ENCODE measurements at regions not wholly inside any gene's neighbourhood (a gene's known extent, or its start where the extent isn't known, plus 50 kb on each side); places are given as distances from the start of the nearest gene placed in this dataset.

DNA sequence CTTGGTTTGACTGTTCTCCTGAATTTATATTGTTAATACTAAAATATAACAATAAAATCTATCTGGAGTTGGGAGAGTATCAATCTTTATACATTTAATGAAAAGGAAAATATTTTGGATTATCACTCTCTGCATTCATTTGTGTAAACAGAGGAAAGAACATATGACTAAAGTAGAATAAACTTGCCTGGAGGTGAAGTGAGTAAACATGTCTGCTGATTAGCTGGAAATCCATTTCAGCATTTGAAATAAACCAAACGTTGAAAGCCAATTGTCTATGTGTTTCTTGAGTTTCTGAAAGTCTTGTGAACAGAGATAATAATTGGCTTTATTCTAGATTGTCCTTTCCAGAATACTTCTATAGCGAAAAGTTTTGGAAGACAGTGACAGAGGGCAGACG lies 776.2 kb downstream of the SEMA5A start (continued):
- TF ChIP-seq, protein P1, sequence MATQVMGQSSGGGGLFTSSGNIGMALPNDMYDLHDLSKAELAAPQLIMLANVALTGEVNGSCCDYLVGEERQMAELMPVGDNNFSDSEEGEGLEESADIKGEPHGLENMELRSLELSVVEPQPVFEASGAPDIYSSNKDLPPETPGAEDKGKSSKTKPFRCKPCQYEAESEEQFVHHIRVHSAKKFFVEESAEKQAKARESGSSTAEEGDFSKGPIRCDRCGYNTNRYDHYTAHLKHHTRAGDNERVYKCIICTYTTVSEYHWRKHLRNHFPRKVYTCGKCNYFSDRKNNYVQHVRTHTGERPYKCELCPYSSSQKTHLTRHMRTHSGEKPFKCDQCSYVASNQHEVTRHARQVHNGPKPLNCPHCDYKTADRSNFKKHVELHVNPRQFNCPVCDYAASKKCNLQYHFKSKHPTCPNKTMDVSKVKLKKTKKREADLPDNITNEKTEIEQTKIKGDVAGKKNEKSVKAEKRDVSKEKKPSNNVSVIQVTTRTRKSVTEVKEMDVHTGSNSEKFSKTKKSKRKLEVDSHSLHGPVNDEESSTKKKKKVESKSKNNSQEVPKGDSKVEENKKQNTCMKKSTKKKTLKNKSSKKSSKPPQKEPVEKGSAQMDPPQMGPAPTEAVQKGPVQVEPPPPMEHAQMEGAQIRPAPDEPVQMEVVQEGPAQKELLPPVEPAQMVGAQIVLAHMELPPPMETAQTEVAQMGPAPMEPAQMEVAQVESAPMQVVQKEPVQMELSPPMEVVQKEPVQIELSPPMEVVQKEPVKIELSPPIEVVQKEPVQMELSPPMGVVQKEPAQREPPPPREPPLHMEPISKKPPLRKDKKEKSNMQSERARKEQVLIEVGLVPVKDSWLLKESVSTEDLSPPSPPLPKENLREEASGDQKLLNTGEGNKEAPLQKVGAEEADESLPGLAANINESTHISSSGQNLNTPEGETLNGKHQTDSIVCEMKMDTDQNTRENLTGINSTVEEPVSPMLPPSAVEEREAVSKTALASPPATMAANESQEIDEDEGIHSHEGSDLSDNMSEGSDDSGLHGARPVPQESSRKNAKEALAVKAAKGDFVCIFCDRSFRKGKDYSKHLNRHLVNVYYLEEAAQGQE (IDR thresholded peaks at IDR 0.05; ENCODE audit: low read depth, low read length), result no peak
- no peak for TF ChIP-seq MEF2A (IDR thresholded peaks at IDR 0.05; ENCODE audit: borderline replicate concordance, low read depth)

DNA sequence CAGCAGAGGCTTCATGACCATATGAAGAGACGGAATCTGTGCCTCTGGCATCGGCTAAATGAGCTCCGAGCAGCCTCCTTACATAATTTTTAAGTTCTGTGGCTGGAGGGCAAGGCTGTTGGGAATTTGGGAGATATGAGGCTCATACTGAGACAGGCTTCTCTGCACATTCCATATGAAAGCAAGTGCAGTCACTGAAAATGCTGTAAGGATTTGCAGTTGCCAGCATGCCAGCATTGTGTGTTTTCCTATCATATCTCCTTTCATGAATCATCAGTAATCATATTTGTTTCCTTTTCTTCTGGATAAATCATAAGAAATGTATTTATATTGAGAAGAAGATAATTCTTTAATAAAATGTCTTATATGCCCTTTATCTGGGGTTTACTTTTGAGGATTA lies 775.4 kb downstream of the SEMA5A start:
- H3K79me2 ChIP-seq (ENCODE audit: insufficient read depth), result no peaks in the 10 kb centered on the region
- no peaks in the 10 kb centered on the region; a peak in 1 of 4 replicates for H3K4me1 ChIP-seq (ENCODE audit: control insufficient read depth in 1 of 2, insufficient read depth in 2 of 2, low read depth in 1 of 2, low read length in 1 of 2)
- H3K9me2 ChIP-seq, result no peaks in the 10 kb centered on the region
- H3K36me3 ChIP-seq (replicated peaks in 1 of 2; ENCODE audit: control insufficient read depth in 1 of 2, insufficient read depth in 2 of 2, low read length in 1 of 2), result no peaks in the 10 kb centered on the region
- no peaks in the 10 kb centered on the region for H3K9me3 ChIP-seq
- no peak overlapping the region for H2AFZ ChIP-seq (ENCODE audit: low read depth)
- CTCF ChIA-PET, result no interaction called here
- no peaks in the 10 kb centered on the region for H3F3A ChIP-seq (replicated peaks; ENCODE audit: insufficient read depth)
- H3K9ac ChIP-seq, result no peak overlapping the region
- H3K27ac ChIP-seq (ENCODE audit: low read depth in 2 of 2, low read length in 1 of 2), result no peak overlapping the region
- TF ChIP-seq FOSL2 (IDR thresholded peaks at IDR 0.05; ENCODE audit: borderline replicate concordance, low read depth) (no peak), TAF1 (IDR thresholded peaks at IDR 0.05; ENCODE audit: borderline replicate concordance, low read depth, low read length) (no peak), MEF2A (IDR thresholded peaks at IDR 0.05; ENCODE audit: borderline replicate concordance, low read depth) (no peak), JUND (IDR thresholded peaks at IDR 0.05) (no peak), NRF1 (IDR thresholded peaks at IDR 0.05; ENCODE audit: low read depth, low read length) (no peak), SMC3 (IDR thresholded peaks at IDR 0.05; ENCODE audit: low read depth, low read length) (no peak), GABPA (IDR thresholded peaks at IDR 0.05; ENCODE audit: low read depth) (no peak), FOXJ3 (CRISPR knock-in tag; IDR thresholded peaks at IDR 0.05) (no peak), MXI1 (IDR thresholded peaks at IDR 0.05; ENCODE audit: low read depth, low read length) (no peak)
- TF ChIP-seq, protein P2, sequence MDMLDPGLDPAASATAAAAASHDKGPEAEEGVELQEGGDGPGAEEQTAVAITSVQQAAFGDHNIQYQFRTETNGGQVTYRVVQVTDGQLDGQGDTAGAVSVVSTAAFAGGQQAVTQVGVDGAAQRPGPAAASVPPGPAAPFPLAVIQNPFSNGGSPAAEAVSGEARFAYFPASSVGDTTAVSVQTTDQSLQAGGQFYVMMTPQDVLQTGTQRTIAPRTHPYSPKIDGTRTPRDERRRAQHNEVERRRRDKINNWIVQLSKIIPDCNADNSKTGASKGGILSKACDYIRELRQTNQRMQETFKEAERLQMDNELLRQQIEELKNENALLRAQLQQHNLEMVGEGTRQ (IDR thresholded peaks at IDR 0.05; ENCODE audit: borderline replicate concordance, low read depth, low read length), result no peak
- TF ChIP-seq, protein P3, sequence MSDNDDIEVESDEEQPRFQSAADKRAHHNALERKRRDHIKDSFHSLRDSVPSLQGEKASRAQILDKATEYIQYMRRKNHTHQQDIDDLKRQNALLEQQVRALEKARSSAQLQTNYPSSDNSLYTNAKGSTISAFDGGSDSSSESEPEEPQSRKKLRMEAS (IDR thresholded peaks at IDR 0.05; ENCODE audit: low read depth), result no peak
- TF ChIP-seq, protein P4, sequence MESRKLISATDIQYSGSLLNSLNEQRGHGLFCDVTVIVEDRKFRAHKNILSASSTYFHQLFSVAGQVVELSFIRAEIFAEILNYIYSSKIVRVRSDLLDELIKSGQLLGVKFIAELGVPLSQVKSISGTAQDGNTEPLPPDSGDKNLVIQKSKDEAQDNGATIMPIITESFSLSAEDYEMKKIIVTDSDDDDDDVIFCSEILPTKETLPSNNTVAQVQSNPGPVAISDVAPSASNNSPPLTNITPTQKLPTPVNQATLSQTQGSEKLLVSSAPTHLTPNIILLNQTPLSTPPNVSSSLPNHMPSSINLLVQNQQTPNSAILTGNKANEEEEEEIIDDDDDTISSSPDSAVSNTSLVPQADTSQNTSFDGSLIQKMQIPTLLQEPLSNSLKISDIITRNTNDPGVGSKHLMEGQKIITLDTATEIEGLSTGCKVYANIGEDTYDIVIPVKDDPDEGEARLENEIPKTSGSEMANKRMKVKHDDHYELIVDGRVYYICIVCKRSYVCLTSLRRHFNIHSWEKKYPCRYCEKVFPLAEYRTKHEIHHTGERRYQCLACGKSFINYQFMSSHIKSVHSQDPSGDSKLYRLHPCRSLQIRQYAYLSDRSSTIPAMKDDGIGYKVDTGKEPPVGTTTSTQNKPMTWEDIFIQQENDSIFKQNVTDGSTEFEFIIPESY (IDR thresholded peaks at IDR 0.05; ENCODE audit: borderline replicate concordance, low read depth), result no peak
- TF ChIP-seq, protein P5, sequence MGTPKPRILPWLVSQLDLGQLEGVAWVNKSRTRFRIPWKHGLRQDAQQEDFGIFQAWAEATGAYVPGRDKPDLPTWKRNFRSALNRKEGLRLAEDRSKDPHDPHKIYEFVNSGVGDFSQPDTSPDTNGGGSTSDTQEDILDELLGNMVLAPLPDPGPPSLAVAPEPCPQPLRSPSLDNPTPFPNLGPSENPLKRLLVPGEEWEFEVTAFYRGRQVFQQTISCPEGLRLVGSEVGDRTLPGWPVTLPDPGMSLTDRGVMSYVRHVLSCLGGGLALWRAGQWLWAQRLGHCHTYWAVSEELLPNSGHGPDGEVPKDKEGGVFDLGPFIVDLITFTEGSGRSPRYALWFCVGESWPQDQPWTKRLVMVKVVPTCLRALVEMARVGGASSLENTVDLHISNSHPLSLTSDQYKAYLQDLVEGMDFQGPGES (IDR thresholded peaks at IDR 0.05; ENCODE audit: low read depth, low read length), result no peak
- no peaks in the 10 kb centered on the region for H3K27me3 ChIP-seq (ENCODE audit: insufficient read depth)
- no peak overlapping the region for H3K4me3 ChIP-seq (ENCODE audit: low read depth in 2 of 2, low read length in 1 of 2)
- POLR2A ChIA-PET, result no interaction called here
- no peak for DNase-seq
- no peak overlapping the region for H3K4me2 ChIP-seq
- no peaks in the 10 kb centered on the region for H4K20me1 ChIP-seq (ENCODE audit: insufficient read depth)
- WGBS (ENCODE audit: low lambda C conversion rate), result 48% methylated on average over 3 of the region's 3 CpGs

All from SK-N-SH (cell line).